ENCODE measurements at regions not wholly inside any gene's neighbourhood (a gene's known extent, or its start where the extent isn't known, plus 50 kb on each side); places are given as distances from the start of the nearest gene placed in this dataset.

DNA sequence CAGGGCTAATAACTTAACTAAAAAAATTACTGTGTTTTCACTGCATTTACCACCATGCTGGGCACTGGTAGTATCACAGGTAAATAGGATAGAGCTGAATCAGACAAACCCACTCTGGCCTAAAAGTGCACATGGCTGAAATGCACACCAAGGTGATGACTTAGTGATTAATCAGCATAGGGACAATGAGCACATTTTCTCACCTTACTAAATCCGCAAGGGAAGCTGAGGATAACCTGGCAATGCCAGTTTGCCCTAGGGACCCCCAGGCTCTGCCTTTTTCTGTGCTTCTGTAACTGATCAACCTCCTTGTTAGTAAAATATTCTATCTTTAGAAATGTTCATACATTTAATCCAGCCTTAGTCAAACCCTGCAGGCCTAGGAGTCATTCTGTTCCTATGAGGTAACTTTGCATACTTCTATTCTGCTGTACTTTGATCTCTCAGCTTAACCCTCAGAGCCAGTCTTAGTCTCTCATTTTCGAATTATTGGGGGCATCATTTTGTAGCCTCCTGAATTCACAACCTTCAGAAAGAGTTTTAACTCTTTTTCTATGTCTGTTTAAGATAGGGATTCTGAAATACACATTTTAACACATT, 562.9 kb upstream of the KCNMB2 start:
- TF ChIP-seq CTCF (conservative IDR thresholded peaks at IDR 0.05; ENCODE audit: low read length): no peak
- H3K4me3 ChIP-seq (ENCODE audit: low read length): no peak overlapping the region
- peak; percentile 24 for DNase-seq (ENCODE audit: low read depth)

DNA sequence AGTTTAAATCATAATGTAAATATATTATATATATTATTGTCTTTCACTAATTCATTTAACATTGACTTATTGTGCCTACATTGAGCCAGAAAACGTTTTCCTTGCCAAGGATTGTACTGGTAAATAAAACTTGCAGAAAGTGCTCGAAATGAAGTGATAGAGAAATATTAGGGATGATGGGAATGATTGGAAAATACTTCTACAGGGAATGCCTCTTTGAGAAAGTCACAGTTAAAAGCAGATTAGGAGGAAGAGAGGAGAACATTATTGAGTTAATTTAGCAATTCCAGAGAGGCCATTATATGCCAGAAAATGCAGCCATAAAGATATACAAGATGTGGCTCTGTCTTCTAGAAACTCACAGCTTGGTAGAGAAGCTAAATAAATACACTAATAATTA, 560.0 kb upstream of the KCNMB2 start:
- H3K4me3 ChIP-seq (ENCODE audit: low read length): no peak overlapping the region
- no peak for DNase-seq (ENCODE audit: low read depth)
- TF ChIP-seq CTCF (conservative IDR thresholded peaks at IDR 0.05; ENCODE audit: low read length): no peak

GRCh38 chr3:177976866-177977265, 559.4 kb upstream of the KCNMB2 start:
- H3K4me3 ChIP-seq (ENCODE audit: low read length): no peak overlapping the region
- no peak for DNase-seq (ENCODE audit: low read depth)
- no peak for TF ChIP-seq CTCF (conservative IDR thresholded peaks at IDR 0.05; ENCODE audit: low read length)

DNA sequence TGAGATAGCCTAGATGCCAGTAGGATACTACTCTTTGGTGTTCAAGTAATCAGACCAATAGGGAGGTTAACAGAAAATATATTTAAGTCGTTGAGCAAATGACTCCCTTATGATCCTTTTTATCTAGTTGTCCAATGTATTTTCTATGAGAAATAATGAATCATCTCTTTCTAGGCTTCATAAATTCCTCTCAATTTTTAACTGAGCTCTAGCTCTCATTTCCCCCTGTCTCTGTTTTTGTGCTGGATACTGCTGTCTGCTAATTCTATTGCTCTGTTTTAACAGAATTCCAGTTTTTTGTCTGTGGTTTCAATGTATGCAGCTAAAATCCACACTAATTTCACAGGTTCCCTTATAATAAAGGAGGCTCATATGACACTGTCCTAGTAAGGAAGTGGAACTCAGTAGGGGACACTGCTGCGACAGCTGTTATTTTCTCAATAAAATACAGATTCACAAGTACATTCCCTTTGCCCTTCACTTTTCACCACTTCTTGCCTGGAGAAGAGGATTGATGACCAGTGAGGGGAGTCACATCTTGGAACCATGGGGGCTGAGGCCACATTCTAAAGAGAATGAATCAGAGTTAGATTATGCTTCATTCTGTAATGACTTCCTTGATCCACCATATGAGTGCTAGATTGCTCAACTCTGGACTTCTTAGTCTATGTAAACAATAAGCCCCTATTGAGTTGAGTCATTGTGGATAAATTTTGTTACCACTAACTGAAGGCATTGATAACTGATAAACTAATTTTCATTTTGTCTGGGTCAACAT, 558.7 kb upstream of the KCNMB2 start:
- peak; percentile 93 for DNase-seq (ENCODE audit: low read depth)
- no peak overlapping the region for H3K4me3 ChIP-seq (ENCODE audit: low read length)
- TF ChIP-seq CTCF (conservative IDR thresholded peaks at IDR 0.05; ENCODE audit: low read length): no peak

DNA sequence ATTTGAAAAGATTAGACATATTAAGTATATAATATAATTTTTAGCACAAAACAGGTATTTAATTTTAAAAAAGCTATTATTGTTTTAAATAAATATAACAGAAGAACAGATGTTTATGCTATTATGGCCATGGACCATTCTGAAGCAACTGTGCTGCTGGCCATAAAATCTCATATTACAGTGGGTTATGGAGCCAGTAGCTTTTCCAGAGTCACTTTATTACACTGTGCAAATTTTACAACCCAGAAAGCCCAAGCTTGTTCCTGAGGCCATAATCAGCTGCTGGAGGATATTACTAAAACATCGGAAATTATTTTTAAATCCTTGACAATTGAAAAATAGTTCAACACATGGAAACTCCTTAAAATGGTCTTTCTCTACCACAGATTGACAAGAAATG, 557.3 kb upstream of the KCNMB2 start:
- H3K4me3 ChIP-seq (ENCODE audit: low read length): no peak overlapping the region
- no peak for TF ChIP-seq CTCF (conservative IDR thresholded peaks at IDR 0.05; ENCODE audit: low read length)

DNA sequence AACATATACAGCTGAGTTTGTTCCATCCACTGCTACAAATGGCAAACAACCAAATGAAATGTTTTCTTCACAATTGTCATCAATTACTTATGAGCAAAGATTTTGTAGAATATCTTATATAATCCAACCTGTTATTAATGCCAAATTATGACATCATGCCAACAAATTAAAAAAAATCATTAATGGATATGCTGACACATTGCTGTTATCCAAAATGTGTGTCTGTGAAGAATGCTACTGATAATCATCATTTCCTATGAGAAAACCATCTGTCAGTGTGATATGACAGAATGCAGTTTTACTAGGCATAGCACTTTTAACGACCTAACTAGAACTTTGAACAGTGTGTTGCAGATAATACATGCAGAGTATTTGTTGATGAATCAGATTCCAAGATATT, 556.5 kb upstream of the KCNMB2 start:
- H3K4me3 ChIP-seq (ENCODE audit: low read length): no peak overlapping the region
- no peak for TF ChIP-seq CTCF (conservative IDR thresholded peaks at IDR 0.05; ENCODE audit: low read length)

More for the DNA sequence above, 557.3 kb upstream of the KCNMB2 start:
- no peak for DNase-seq (ENCODE audit: low read depth)

GRCh38 chr3:177981576-177981975, 554.7 kb upstream of the KCNMB2 start:
- DNase-seq (ENCODE audit: low read depth): no peak
- H3K4me3 ChIP-seq (ENCODE audit: low read length): no peak overlapping the region
- no peak for TF ChIP-seq CTCF (conservative IDR thresholded peaks at IDR 0.05; ENCODE audit: low read length)

More for the DNA sequence above, 556.5 kb upstream of the KCNMB2 start:
- no peak for DNase-seq (ENCODE audit: low read depth)

Data from AG10803 (cell line).